Keratinocyte (primary cell): ENCODE measurements at regions not wholly inside any gene's neighbourhood (a gene's known extent, or its start where the extent isn't known, plus 50 kb on each side); places are given as distances from the start of the nearest gene placed in this dataset.

Source experiments
- DNase-seq: peaks from one replicate; pipeline ENCODE4 v3.0.0-alpha.2; 2011; ENCODE audit warnings: low read depth, missing footprints, low spot score
- FAIRE-seq: peaks from 2 replicates; lab custom pipeline; 2011; peaks lifted over from hg19 to GRCh38; lab: Jason Lieb, UNC
- H2AFZ ChIP-seq: 2 replicates; pipeline ENCODE4 v1.6.0; 2012; ENCODE audit warnings: low read length, control low read depth, inconsistent platforms; ENCODE audit not compliant: control insufficient read depth
- H3K27ac ChIP-seq: 2 replicates; pipeline ENCODE4 v1.5.1; 2011; ENCODE audit warnings: low read length; ENCODE audit not compliant: control insufficient read depth, insufficient read depth
- H3K27me3 ChIP-seq: 3 replicates; pipeline ENCODE4 v1.6.0; 2011; ENCODE audit warnings: low read length; ENCODE audit not compliant: control insufficient read depth, insufficient read depth; ENCODE audit errors: extremely low read depth
- H3K36me3 ChIP-seq, 2 experiments: 2 replicates in 1 of 2; 3 replicates in 1 of 2; pipeline ENCODE4 v1.5.1; 2011; ENCODE audit warnings: low read length in 2 of 2, mild to moderate bottlenecking in 1 of 2; ENCODE audit not compliant: control insufficient read depth in 2 of 2, insufficient read depth in 2 of 2; ENCODE audit errors: extremely low read depth in 1 of 2
- H3K4me1 ChIP-seq: 3 replicates; pipeline ENCODE4 v1.5.1; 2011; ENCODE audit warnings: low read length; ENCODE audit not compliant: control insufficient read depth, insufficient read depth; ENCODE audit errors: extremely low read depth
- H3K4me2 ChIP-seq: 3 replicates; pipeline ENCODE4 v1.6.0; 2011; ENCODE audit warnings: low read depth, low read length; ENCODE audit not compliant: control insufficient read depth, insufficient read depth; ENCODE audit errors: extremely low read depth
- H3K4me3 ChIP-seq, 3 experiments: fragments of 200-600 bp in 1 of 3; sonication (generic) in 1 of 3; 2 replicates in 2 of 3; 3 replicates in 1 of 3; pipeline ENCODE4 v1.5.1; 2011 to 2016; ENCODE audit warnings: low read length in 3 of 3, mild to moderate bottlenecking in 3 of 3, control low read depth in 2 of 3, inconsistent platforms in 1 of 3, low read depth in 1 of 3, mixed read lengths in 1 of 3, mixed run types in 1 of 3, moderate library complexity in 1 of 3; ENCODE audit not compliant: control insufficient read depth in 2 of 3, insufficient read depth in 2 of 3; ENCODE audit errors: extremely low read depth in 1 of 3
- H3K79me2 ChIP-seq: 2 replicates; pipeline ENCODE4 v1.6.0; 2012; ENCODE audit warnings: low read length; ENCODE audit not compliant: control insufficient read depth, insufficient read depth
- H3K9ac ChIP-seq: 3 replicates; pipeline ENCODE4 v1.6.0; 2011; ENCODE audit warnings: low read length; ENCODE audit not compliant: control insufficient read depth, insufficient read depth; ENCODE audit errors: extremely low read depth
- H3K9me1 ChIP-seq: 3 replicates; pipeline ENCODE4 v1.6.0; 2011; ENCODE audit warnings: low read length; ENCODE audit not compliant: control insufficient read depth, insufficient read depth; ENCODE audit errors: extremely low read depth
- H3K9me3 ChIP-seq: 2 replicates; pipeline ENCODE4 v1.5.1; 2012; ENCODE audit warnings: low read depth, low read length; ENCODE audit not compliant: control insufficient read depth
- H4K20me1 ChIP-seq: 3 replicates; pipeline ENCODE4 v1.6.0; 2011; ENCODE audit warnings: low read length; ENCODE audit not compliant: control insufficient read depth, insufficient read depth; ENCODE audit errors: extremely low read depth
- CTCF ChIP-seq, 3 experiments: IDR thresholded peaks in 1 of 3; conservative IDR thresholded peaks in 1 of 3; optimal IDR thresholded peaks in 1 of 3; 2 replicates in 2 of 3; 3 replicates in 1 of 3; pipeline versions ENCODE3 to v1.5.1; 2011; ENCODE audit warnings: low read length in 3 of 3, mild to moderate bottlenecking in 3 of 3, moderate library complexity in 2 of 3, control low read depth in 1 of 3, inconsistent platforms in 1 of 3; ENCODE audit not compliant: insufficient read depth in 2 of 3; ENCODE audit errors: extremely low read depth in 1 of 3
- EZH2 ChIP-seq: IDR thresholded peaks from one replicate; pipeline ENCODE4 v1.6.1; 2012; ENCODE audit warnings: inconsistent platforms, mild to moderate bottlenecking, low read length, moderate library complexity
- dilution Hi-C: fragments of 300-500 bp; cut with MboI; formaldehyde crosslinking; loops from one replicate; pipeline ENCODE4 v1.7.0; 2020; ENCODE audit warnings: low sequenced_read_pairs; ENCODE audit not compliant: extremely low pct_ligation_motif_present

GRCh38 chr9:101915482-101915881 is 177.0 kb upstream of the GRIN3A start:
- Histone ChIP-seq H4K20me1 (no peaks in the 10 kb centered on the region), H2AFZ (no peak overlapping the region), H3K79me2 (no peaks in the 10 kb centered on the region), H3K9me3 (no peaks in the 10 kb centered on the region), H3K27ac (no peak overlapping the region), H3K9ac (no peak overlapping the region), H3K4me2 (no peak overlapping the region), H3K36me3 (no peaks in the 10 kb centered on the region), H3K9me1 (no peaks in the 10 kb centered on the region), H3K4me1 (no peaks in the 10 kb centered on the region), H3K27me3 (no peaks in the 10 kb centered on the region), H3K4me3 (no peak overlapping the region)
- dilution Hi-C loops, result no loop called here
- FAIRE-seq (no peak), DNase-seq (no peak)
- TF ChIP-seq EZH2 (no peak), CTCF (optimal IDR thresholded peaks at IDR 0.05 in 1 of 3, IDR thresholded peaks at IDR 0.05 in 1 of 3, conservative IDR thresholded peaks at IDR 0.05 in 1 of 3; ENCODE audit: extremely low read depth in 1 of 3, insufficient read depth in 2 of 3, low read length in 3 of 3) (no peak)

GRCh38 chr9:101912698-101913097 is 174.3 kb upstream of the GRIN3A start:
- no peak overlapping the region for H3K9ac ChIP-seq
- H3K4me3 ChIP-seq, result no peak overlapping the region
- no peaks in the 10 kb centered on the region for H3K4me1 ChIP-seq
- no peaks in the 10 kb centered on the region for H4K20me1 ChIP-seq
- H3K79me2 ChIP-seq, result no peaks in the 10 kb centered on the region
- no peaks in the 10 kb centered on the region for H3K9me3 ChIP-seq
- DNase-seq, result no peak
- no peaks in the 10 kb centered on the region for H3K9me1 ChIP-seq
- no peak overlapping the region for H2AFZ ChIP-seq
- dilution Hi-C loops, result no loop called here
- H3K27me3 ChIP-seq, result no peaks in the 10 kb centered on the region
- no peaks in the 10 kb centered on the region for H3K36me3 ChIP-seq
- TF ChIP-seq EZH2 (no peak), CTCF (optimal IDR thresholded peaks at IDR 0.05 in 1 of 3, IDR thresholded peaks at IDR 0.05 in 1 of 3, conservative IDR thresholded peaks at IDR 0.05 in 1 of 3; ENCODE audit: extremely low read depth in 1 of 3, insufficient read depth in 2 of 3, low read length in 3 of 3) (no peak)
- no peak for FAIRE-seq
- no peak overlapping the region for H3K27ac ChIP-seq
- H3K4me2 ChIP-seq, result no peak overlapping the region
